ENCODE measurements at regions not wholly inside any gene's neighbourhood (a gene's known extent, or its start where the extent isn't known, plus 50 kb on each side); places are given as distances from the start of the nearest gene placed in this dataset.

GRCh38 chr6:21748343-21749056, 154.9 kb downstream of the SOX4 start:
- H3K27ac Mint-ChIP-seq: peak overlapping the region; percentile 57

GRCh38 chr6:21749754-21750153, 156.2 kb downstream of the SOX4 start:
- Histone ChIP-seq H3K27me3 (ENCODE audit: control insufficient read depth, insufficient read depth, low read length, poor library complexity, severe bottlenecking) (no peaks in the 10 kb centered on the region), H3K4me1 (ENCODE audit: control insufficient read depth, insufficient read depth, low read length) (peaks cover 6% of the 10 kb centered on the region), H3K9me3 (ENCODE audit: control insufficient read depth, low read length) (no peaks in the 10 kb centered on the region), H3K36me3 (ENCODE audit: control insufficient read depth, insufficient read depth, low read length) (peaks cover 52% of the 10 kb centered on the region), H3K9ac (ENCODE audit: extremely low read depth, low read length, poor library complexity, severe bottlenecking) (no peak overlapping the region), H3K27ac (ENCODE audit: low read depth, low read length) (peak overlapping the region; percentile 80), H3K4me3 (ENCODE audit: low read length) (peak overlapping the region; percentile 39)
- no peak for DNase-seq
- 73 to 74% methylated on average over 2 of the region's 2 CpGs for WGBS, 2 experiments (ENCODE audit: insufficient coverage in 1 of 2, insufficient read length in 1 of 2)
- no peak overlapping the region for H3K4me3 Mint-ChIP-seq
- peaks cover 54% of the 10 kb centered on the region for H3K4me1 Mint-ChIP-seq
- H3K27ac Mint-ChIP-seq: peak overlapping the region; percentile 53
- H3K36me3 Mint-ChIP-seq (ENCODE audit: low read depth): peaks cover 22% of the 10 kb centered on the region
- no peaks in the 10 kb centered on the region for H3K27me3 Mint-ChIP-seq (ENCODE audit: insufficient read depth)
- no peaks in the 10 kb centered on the region for H3K9me3 Mint-ChIP-seq
- TF ChIP-seq CTCF (conservative IDR thresholded peaks at IDR 0.05): no peak

More at GRCh38 chr6:21748343-21749056, 154.9 kb downstream of the SOX4 start:
- Histone ChIP-seq H3K9ac (ENCODE audit: extremely low read depth, low read length, poor library complexity, severe bottlenecking) (no peak overlapping the region), H3K4me3 (ENCODE audit: low read length) (peak overlapping the region; percentile 4), H3K4me1 (ENCODE audit: control insufficient read depth, insufficient read depth, low read length) (peaks cover 6% of the 10 kb centered on the region), H3K27me3 (ENCODE audit: control insufficient read depth, insufficient read depth, low read length, poor library complexity, severe bottlenecking) (no peaks in the 10 kb centered on the region), H3K9me3 (ENCODE audit: control insufficient read depth, low read length) (no peaks in the 10 kb centered on the region), H3K36me3 (ENCODE audit: control insufficient read depth, insufficient read depth, low read length) (peaks cover 47% of the 10 kb centered on the region), H3K27ac (ENCODE audit: low read depth, low read length) (peak overlapping the region; percentile 76)
- no peak overlapping the region for H3K4me3 Mint-ChIP-seq
- TF ChIP-seq CTCF (conservative IDR thresholded peaks at IDR 0.05): no peak
- WGBS, 2 experiments (ENCODE audit: insufficient coverage in 1 of 2, insufficient read length in 1 of 2): 39% methylated on average over 3 of the region's 3 CpGs; no CpG with 5 or more reads in 1 of the 2 experiments
- H3K27me3 Mint-ChIP-seq (ENCODE audit: insufficient read depth): no peaks in the 10 kb centered on the region
- no peaks in the 10 kb centered on the region for H3K9me3 Mint-ChIP-seq
- DNase-seq: no peak
- peaks cover 24% of the 10 kb centered on the region for H3K36me3 Mint-ChIP-seq (ENCODE audit: low read depth)
- H3K4me1 Mint-ChIP-seq: peaks cover 47% of the 10 kb centered on the region

DNA sequence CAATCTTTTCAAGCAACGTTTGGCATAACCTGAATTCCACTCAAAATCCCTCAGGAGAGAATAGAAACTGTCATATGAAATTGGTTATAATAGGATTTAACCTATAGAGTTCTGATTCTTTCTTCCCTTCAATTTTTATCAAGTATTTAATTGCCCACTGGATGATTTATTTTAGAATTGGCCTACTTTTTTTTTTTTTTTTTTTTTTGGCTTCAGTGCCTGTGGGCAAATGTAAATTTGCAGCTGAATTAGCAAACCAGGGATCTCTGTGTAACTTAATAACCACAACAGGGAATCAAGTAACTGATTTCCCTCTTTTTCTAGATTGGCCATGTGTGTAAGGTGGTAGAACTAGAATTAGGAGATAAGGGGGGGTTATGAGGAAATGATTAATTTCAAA, 157.0 kb downstream of the SOX4 start:
- no peak overlapping the region for H3K4me3 ChIP-seq (ENCODE audit: low read length)
- no peaks in the 10 kb centered on the region for H3K9me3 ChIP-seq (ENCODE audit: control insufficient read depth, low read length)
- peaks cover 23% of the 10 kb centered on the region for H3K36me3 Mint-ChIP-seq (ENCODE audit: low read depth)
- no peak overlapping the region for H3K27ac Mint-ChIP-seq
- peaks cover 6% of the 10 kb centered on the region for H3K4me1 ChIP-seq (ENCODE audit: control insufficient read depth, insufficient read depth, low read length)
- peaks cover 54% of the 10 kb centered on the region for H3K4me1 Mint-ChIP-seq
- peak overlapping the region; percentile 80 for H3K27ac ChIP-seq (ENCODE audit: low read depth, low read length)
- no peaks in the 10 kb centered on the region for H3K9me3 Mint-ChIP-seq
- no peak overlapping the region for H3K9ac ChIP-seq (ENCODE audit: extremely low read depth, low read length, poor library complexity, severe bottlenecking)
- H3K4me3 Mint-ChIP-seq: no peak overlapping the region
- H3K27me3 ChIP-seq (ENCODE audit: control insufficient read depth, insufficient read depth, low read length, poor library complexity, severe bottlenecking): no peaks in the 10 kb centered on the region
- no peak for TF ChIP-seq CTCF (conservative IDR thresholded peaks at IDR 0.05)
- DNase-seq: no peak
- peaks cover 52% of the 10 kb centered on the region for H3K36me3 ChIP-seq (ENCODE audit: control insufficient read depth, insufficient read depth, low read length)
- no peaks in the 10 kb centered on the region for H3K27me3 Mint-ChIP-seq (ENCODE audit: insufficient read depth)
- WGBS, 2 experiments (ENCODE audit: insufficient coverage in 1 of 2, insufficient read length in 1 of 2): no CpG with 5 or more reads among the region's 1 CpG

Data from endodermal cell (in vitro differentiated cells).